ENCODE measurements at regions not wholly inside any gene's neighbourhood (a gene's known extent, or its start where the extent isn't known, plus 50 kb on each side); places are given as distances from the start of the nearest gene placed in this dataset.

DNA sequence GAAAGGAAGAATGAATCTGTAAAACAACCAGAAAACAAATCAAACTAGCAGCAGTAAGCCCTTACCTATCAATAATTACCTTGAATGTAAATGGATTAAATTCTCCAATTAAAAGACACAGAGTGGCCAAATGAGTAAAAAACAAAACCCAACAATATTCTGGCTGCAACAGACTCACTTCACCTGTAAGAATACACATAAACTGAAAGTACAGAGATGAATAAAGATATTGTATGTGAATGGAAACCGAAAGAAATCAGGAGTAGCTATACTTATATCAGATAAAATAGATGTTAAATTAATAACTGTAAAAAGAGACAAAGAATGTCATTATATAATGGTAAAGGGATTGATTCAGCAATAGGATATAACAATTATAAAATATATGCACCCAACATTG is 514.5 kb upstream of the DPPA4 start:
- TF ChIP-seq, protein P1, sequence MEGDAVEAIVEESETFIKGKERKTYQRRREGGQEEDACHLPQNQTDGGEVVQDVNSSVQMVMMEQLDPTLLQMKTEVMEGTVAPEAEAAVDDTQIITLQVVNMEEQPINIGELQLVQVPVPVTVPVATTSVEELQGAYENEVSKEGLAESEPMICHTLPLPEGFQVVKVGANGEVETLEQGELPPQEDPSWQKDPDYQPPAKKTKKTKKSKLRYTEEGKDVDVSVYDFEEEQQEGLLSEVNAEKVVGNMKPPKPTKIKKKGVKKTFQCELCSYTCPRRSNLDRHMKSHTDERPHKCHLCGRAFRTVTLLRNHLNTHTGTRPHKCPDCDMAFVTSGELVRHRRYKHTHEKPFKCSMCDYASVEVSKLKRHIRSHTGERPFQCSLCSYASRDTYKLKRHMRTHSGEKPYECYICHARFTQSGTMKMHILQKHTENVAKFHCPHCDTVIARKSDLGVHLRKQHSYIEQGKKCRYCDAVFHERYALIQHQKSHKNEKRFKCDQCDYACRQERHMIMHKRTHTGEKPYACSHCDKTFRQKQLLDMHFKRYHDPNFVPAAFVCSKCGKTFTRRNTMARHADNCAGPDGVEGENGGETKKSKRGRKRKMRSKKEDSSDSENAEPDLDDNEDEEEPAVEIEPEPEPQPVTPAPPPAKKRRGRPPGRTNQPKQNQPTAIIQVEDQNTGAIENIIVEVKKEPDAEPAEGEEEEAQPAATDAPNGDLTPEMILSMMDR (conservative IDR thresholded peaks at IDR 0.05; ENCODE audit: low read depth, low read length) = no peak
- TF ChIP-seq EZH2 (IDR thresholded peaks at IDR 0.05; ENCODE audit: low read length, unreplicated experiment) = no peak
- TF ChIP-seq EZH2phosphoT487 (IDR thresholded peaks at IDR 0.05; ENCODE audit: borderline replicate concordance, low read length) = no peak

All from PC-3 (cell line).